GM10266 (cell line): ENCODE measurements at regions not wholly inside any gene's neighbourhood (a gene's known extent, or its start where the extent isn't known, plus 50 kb on each side); places are given as distances from the start of the nearest gene placed in this dataset.

ENCODE experiments used
- DNase-seq: peaks from one replicate; pipeline ENCODE4 v3.0.0; 2012; ENCODE audit errors: extremely low spot score
- CTCF ChIP-seq: IDR thresholded peaks from 2 replicates; pipeline ENCODE4 v1.5.1; 2012; ENCODE audit warnings: mild to moderate bottlenecking, low read depth; ENCODE audit not compliant: control insufficient read depth, insufficient read depth; ENCODE audit errors: missing control alignments

DNA sequence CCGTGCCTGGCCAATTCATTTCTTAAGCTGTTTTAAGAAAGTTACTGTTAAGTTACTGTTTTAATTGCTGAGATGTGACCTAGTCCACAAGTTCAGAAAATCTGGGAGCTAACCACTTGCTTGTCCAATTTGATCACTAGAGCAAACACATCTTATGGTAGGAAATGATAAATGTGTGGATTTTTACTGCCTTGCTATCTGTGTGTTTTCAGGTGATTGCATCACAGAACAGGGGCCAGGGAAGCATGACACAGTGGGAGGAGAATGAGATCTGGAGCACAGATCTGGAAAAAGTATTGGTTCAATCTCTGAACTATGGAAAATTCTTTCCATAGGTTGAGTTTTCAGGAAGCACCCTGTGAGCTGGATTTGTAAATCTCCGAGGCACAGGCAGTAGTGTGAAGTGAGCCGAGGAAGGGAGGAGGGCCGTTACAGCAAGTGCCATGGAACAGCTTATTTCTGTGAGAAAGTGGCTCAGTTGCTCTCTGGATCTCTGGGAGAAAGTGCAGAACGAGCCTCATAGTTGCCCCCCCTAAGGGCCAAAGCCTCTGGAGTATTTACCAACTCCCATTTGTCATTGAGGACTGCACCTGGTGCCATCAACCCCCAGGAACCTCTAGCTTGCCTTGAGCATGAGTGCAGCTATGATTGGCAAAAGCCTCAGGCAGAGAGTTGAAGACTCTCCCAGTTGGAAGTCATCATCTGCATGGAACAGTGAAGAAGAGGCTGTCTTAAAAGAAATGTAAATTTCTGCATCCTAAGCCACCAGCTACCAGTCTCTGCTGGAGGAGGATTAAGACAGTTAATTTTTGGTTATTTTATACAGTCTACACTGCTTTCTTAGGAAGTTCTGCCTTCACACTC is 161.8 kb upstream of the CLINT1 start:
- TF ChIP-seq CTCF = no peak
- no peak for DNase-seq

GRCh38 chr5:158017469-158017868 is 158.5 kb upstream of the CLINT1 start:
- DNase-seq = no peak
- no peak for TF ChIP-seq CTCF

GRCh38 chr5:158014372-158014771 is 155.4 kb upstream of the CLINT1 start:
- no peak for TF ChIP-seq CTCF
- no peak for DNase-seq

DNA sequence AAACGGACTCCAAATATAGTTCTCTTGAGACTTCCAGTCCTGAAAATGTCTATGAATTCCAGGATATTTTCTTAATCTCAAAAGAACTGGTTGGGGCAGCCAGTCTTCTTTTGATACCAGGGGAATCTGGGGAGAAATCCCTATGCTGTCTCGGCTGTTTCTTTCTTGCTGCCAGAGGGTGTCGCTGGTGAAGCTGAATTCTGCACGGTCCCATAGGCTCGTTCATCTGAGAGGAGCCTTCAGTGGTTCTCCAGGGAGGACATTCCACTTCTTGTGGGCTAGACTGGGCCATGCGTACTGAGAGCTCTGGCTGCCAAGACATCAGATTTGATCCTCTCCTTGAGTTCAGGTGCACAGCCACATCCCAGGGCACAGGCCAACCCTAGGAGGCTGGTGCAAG is 155.0 kb upstream of the CLINT1 start:
- DNase-seq = peak; percentile 22
- peak; percentile 37 for TF ChIP-seq CTCF

GRCh38 chr5:158013303-158013702 is 154.4 kb upstream of the CLINT1 start:
- DNase-seq = no peak
- no peak for TF ChIP-seq CTCF

GRCh38 chr5:158011422-158011821 is 152.5 kb upstream of the CLINT1 start:
- no peak for TF ChIP-seq CTCF
- DNase-seq = no peak

DNA sequence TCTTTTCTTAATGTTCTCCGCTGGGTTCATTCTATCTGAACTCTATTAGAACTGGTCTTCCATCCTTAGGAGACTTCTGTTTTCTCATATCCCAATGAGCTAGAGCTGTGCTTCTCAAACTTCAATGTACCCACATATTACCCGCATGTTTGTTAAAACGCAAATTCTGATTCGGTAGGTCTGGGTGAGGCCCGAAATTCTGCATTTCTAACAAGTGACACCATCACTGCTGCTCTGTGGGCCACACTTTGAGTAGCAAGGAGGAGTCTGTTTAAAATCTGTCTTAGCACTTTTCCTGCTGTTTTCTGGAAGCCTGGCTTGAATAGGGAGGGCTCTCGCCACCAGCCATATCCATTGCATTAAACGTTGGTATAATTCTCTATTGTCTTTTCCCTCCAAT is 151.9 kb upstream of the CLINT1 start:
- no peak for DNase-seq
- TF ChIP-seq CTCF = no peak
